HK-2 (cell line): ENCODE measurements at regions not wholly inside any gene's neighbourhood (a gene's known extent, or its start where the extent isn't known, plus 50 kb on each side); places are given as distances from the start of the nearest gene placed in this dataset.

ENCODE experiments used
- DNase-seq: peaks from one replicate; pipeline ENCODE4 v3.0.0-alpha.2; 2018; ENCODE audit not compliant: unreplicated experiment

DNA sequence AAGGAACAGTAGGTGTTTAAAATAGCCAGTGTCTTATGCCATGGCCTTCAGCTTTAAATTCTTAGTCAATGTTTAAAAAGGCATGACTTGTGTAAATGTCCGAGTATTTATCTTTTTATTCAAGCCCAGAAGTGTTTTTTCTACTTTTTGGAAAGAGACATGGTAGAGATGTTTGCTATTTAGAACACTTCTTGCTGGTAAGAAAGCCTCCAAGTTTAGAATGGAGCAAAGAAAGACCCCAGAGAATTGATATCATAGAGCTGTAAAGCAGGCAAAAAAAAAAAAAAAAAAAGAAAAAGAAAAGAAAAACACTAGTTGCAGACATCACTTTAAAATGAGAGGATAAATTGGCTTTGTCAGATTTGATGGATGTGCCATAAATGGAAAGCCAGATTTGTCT is 375.1 kb downstream of the TMEM167A start:
- DNase-seq: no peak

DNA sequence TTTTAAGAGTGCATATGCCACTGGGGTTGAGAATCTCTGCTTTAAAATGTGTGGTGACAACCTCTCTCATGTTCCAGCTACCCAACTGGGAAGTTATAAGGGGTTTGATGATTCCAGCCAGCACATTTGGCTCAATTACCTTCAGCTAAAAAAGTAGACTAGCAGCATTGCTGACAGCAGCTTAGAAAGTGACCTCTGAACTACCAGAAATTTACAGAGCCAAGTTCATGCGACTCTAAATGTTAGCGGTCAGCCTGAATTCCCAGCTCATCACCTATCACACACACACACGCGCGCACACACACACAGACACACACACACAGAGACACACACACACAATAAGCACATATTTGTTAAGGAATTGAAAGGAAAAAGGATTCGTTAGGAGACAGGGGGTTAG is 377.5 kb downstream of the TMEM167A start:
- no peak for DNase-seq

- no peak for DNase-seq
Observed at GRCh38 chr5:82698026-82698425, 379.2 kb downstream of the TMEM167A start.

- peak; percentile 0 for DNase-seq
Observed at GRCh38 chr5:82694711-82695285, 382.4 kb downstream of the TMEM167A start.

- DNase-seq: no peak
Observed at GRCh38 chr5:82692826-82693225, 384.4 kb downstream of the TMEM167A start.

DNA sequence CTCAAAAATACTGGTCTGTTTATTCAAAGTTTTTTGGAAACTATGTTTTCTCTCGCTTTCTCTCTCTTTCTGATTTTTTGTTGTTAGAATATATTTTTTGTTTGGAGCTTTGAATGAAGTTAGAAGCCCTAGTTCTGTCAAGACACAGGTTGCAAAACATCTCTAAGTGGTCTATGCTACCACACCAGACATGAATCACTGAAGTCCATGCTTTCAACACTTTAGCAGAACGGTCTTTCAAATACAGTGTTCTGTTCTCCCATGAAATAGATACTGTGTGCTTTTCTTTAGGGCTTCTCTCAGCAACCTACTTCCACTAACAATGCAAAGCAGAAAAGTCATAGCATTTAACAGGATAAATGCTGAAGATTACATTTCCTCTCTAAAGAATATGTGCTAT is 392.5 kb downstream of the TMEM167A start:
- no peak for DNase-seq

GRCh38 chr5:82684165-82684564 is 393.0 kb downstream of the TMEM167A start:
- DNase-seq: no peak

DNA sequence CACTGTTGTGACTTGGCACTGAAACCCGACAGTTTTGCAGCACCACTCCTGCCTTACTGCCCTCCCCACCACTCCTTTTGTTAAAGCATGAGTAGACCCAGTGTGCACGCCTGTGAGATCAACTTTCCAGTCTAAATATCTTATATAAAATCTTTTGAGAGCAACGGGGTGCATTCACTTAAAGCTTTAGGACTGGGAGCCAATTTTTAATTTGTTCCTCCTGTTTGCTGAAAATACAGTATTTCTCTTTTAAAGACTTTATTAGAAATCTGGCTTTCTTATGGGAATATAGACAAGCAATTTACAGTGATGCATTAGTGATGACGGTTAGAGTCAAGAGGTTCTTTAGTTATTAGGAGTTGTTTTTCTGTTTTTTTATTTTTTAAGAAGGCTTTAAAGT is 397.5 kb downstream of the TMEM167A start:
- no peak for DNase-seq

DNA sequence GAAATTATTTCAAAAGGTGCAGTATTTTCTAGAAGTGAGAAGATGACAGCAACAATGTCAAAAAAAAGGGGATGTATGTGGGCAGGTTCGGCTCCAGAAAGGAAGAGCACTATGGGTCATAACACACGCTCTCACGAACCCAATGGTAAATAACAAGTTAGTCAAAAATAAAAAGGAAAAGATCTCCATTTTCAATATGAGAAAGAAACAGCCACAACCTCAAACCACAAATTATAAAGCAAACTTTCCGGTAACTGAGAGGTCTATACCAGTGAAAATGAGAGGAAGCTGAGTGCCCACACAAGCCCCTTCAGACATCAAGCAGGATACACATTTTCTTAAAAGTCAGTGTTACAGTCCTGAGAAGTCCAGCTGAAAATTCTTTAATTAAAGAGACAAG is 398.5 kb upstream of the RPS23 start:
- DNase-seq: no peak

- DNase-seq: no peak
Observed at GRCh38 chr5:82674671-82675070, 396.5 kb upstream of the RPS23 start.

GRCh38 chr5:82673057-82673809 is 395.1 kb upstream of the RPS23 start:
- DNase-seq: no peak

DNA sequence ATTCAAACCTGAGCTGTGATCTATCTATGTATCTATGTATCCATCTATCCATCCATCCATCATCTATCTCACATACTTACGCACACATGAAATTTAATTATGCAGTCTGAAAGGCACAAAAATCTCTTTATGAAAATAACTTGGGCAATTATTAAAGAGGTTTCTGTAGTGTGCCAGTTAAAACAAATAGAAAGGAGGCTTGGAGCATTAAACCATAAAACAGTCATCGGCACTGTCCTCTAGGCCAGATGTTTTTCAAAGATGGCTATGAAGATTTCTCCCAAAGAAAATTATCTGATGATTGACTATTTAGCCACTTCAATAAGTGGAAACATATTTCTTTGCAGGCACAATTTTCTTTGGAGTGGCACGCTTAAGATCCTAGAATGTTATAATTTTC is 392.5 kb upstream of the RPS23 start:
- no peak for DNase-seq

DNA sequence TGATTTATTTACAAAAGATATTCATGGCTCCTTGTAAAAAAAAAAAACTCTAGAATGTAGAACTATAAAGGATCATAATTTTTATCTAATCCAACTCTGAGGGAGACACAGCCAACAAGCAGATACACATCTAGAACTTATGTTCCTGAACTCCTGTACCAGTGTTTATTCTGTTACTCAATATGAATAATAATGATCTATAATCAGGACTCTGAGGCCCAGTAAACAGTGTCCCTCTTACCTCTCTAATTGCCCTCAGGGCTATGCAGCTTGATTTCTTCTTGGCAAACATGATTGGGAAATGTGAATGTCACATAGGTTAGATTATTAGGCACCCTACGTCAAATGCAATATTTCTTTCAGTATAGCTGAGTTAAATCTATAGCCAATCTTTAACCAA is 391.6 kb upstream of the RPS23 start:
- DNase-seq: no peak

DNA sequence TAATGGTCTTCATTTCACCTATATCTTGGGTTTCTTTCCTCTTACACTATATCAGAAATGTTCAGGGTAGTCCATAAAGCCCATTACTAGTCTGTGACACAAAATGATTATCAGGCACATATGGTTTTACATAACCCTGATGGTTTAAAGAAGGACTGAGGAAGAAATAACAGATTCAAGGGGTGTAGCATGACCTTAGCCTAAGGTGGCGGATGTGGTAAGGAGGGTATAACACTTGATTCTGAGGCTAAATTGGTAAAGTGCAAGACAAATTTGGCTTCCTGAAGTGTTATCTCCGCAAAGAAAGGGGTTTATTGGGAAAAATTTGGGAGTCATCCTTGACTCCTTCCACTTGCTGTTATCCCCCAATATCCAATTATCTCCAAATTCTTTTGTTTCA is 388.2 kb upstream of the RPS23 start:
- DNase-seq: no peak

DNA sequence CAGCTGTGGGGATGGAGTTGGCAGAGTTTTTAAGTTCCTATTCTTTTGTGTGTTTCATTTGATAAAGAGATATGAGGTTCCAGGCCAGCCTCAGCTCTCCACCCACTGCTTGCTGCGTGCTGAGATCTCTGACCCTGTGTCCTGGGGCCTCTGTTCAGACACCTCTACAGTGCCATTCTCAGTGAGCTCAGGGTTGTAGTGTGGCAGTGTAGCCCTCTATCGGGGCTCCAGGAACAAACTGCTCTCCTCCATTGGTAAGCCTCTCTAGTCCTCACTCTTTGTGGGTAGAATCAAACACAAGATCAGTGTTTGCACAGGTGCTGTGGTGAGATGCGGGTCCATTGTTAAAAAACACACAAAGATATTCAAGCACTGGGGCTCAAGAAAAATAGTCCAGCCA is 386.6 kb upstream of the RPS23 start:
- no peak for DNase-seq

GRCh38 chr5:82663225-82663624 is 385.1 kb upstream of the RPS23 start:
- DNase-seq: no peak

GRCh38 chr5:82662340-82662739 is 384.2 kb upstream of the RPS23 start:
- no peak for DNase-seq

DNA sequence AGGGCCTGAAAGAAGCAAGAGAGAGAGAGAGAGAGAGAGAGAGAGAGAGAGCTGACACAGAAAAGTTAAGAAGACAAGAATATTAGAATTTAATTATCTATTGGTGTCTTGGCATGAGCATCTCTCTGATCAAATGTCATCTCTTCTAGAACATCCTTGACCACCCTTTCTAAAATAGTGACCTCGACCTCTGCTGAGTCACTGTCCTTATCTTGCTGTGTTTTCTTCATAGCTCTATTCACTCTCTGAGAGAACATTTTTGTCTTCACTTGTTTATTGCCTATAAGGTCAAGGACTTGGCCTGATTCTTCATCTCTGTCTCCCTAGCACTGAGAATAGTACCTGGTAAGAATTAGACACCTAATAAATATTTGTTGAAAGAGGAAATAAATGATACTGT is 383.8 kb upstream of the RPS23 start:
- no peak for DNase-seq

DNA sequence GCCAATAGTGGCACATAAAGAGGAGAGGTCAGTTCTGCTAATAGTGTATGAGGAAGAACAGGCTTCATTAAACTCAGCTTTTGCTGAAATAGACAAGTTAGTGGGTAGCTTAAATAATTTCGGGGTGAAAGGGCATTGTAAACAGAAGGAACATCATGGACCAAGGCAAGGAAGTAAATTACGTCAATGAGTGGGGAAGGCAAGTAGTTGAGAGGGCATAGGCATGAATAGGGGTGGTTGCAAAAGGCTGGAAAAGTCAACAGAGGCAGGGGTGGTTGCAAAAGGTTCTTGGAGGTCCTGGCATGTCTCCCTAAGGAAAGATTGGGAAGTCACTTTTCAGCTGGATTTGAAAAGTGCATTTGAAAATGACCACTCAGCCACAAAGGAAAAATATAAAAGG is 383.3 kb upstream of the RPS23 start:
- DNase-seq: no peak

- no peak for DNase-seq
Observed at GRCh38 chr5:82659115-82659514, 381.0 kb upstream of the RPS23 start.

- no peak for DNase-seq
Observed at GRCh38 chr5:82657033-82657699, 379.0 kb upstream of the RPS23 start.

- DNase-seq: no peak
Observed at GRCh38 chr5:82656341-82656761, 378.2 kb upstream of the RPS23 start.

GRCh38 chr5:82655078-82655477 is 376.9 kb upstream of the RPS23 start:
- DNase-seq: no peak
